Liver (tissue), 8 donors: ENCODE measurements at regions not wholly inside any gene's neighbourhood (a gene's known extent, or its start where the extent isn't known, plus 50 kb on each side); places are given as distances from the start of the nearest gene placed in this dataset.

Source experiments
- DNase-seq: peaks from one replicate; pipeline ENCODE4 v3.0.0-alpha.2; 2017; ENCODE audit warnings: low spot score
- H3K27ac ChIP-seq, 2 donors: one replicate each; pipeline ENCODE4 v1.7.0; 2013; ENCODE audit warnings: inconsistent platforms in 2 of 2, low read length in 2 of 2, control low read depth in 1 of 2, low read depth in 1 of 2, mild to moderate bottlenecking in 1 of 2
- H3K27me3 ChIP-seq, 4 donors: one replicate each; pipeline versions ENCODE4 v1.6.1 to v1.7.0; 2013; ENCODE audit warnings: low read length in 3 of 4, inconsistent platforms in 1 of 4, mild to moderate bottlenecking in 1 of 4, moderate library complexity in 1 of 4; ENCODE audit not compliant: control insufficient read depth in 4 of 4, insufficient read depth in 4 of 4
- H3K36me3 ChIP-seq, 4 donors: one replicate each; pipeline versions ENCODE4 v1.6.1 to v1.7.0; 2013; ENCODE audit warnings: low read length in 3 of 4, mild to moderate bottlenecking in 3 of 4, low read depth in 1 of 4, moderate library complexity in 1 of 4; ENCODE audit not compliant: control insufficient read depth in 4 of 4, insufficient read depth in 3 of 4
- H3K4me1 ChIP-seq, 4 donors: one replicate each; pipeline versions ENCODE4 v1.6.1 to v1.7.0; 2013; ENCODE audit warnings: low read length in 3 of 4, mild to moderate bottlenecking in 3 of 4, moderate library complexity in 1 of 4; ENCODE audit not compliant: control insufficient read depth in 4 of 4, insufficient read depth in 4 of 4
- H3K4me3 ChIP-seq, 3 donors: one replicate each; pipeline versions ENCODE4 v1.6.1 to v1.7.0; 2013; ENCODE audit warnings: low read length in 3 of 3, control low read depth in 1 of 3, low read depth in 1 of 3, mild to moderate bottlenecking in 1 of 3
- H3K9ac ChIP-seq, 2 donors: one replicate each; pipeline ENCODE4 v1.7.0; 2013; ENCODE audit warnings: low read length in 2 of 2, mild to moderate bottlenecking in 2 of 2, moderate library complexity in 2 of 2, control low read depth in 1 of 2, low read depth in 1 of 2
- H3K9me3 ChIP-seq, 4 donors: one replicate each; pipeline versions ENCODE4 v1.6.1 to v1.7.0; 2013; ENCODE audit warnings: low read length in 3 of 4; ENCODE audit not compliant: control insufficient read depth in 4 of 4
- ATF3 ChIP-seq: IDR thresholded peaks from 2 replicates; pipeline ENCODE4 v1.6.1; 2016; ENCODE audit warnings: antibody characterized with exemption
- CTCF ChIP-seq: fragments of 150-350 bp; IDR thresholded peaks from 2 replicates; pipeline ENCODE4 v1.5.1; 2017; ENCODE audit warnings: improper control_type of control experiment, low read depth, low read length; ENCODE audit not compliant: missing input control
- EGR1 ChIP-seq, 2 donors: IDR thresholded peaks; 2 replicates each; pipeline ENCODE4 v1.6.1; 2016 to 2018; ENCODE audit warnings: antibody characterized with exemption in 2 of 2, low read depth in 2 of 2
- FOXA2 ChIP-seq: IDR thresholded peaks from 2 replicates; pipeline ENCODE4 v1.6.1; 2016; ENCODE audit warnings: antibody characterized with exemption
- GABPA ChIP-seq, 2 donors: IDR thresholded peaks in 1 of 2; conservative IDR thresholded peaks in 1 of 2; 2 replicates each; pipeline ENCODE4 v1.6.1; 2016; ENCODE audit warnings: antibody characterized with exemption in 2 of 2, mild to moderate bottlenecking in 1 of 2, moderate library complexity in 1 of 2
- HNF4A ChIP-seq, 2 donors: conservative IDR thresholded peaks; 2 replicates each; pipeline ENCODE4 v1.6.1; 2016; ENCODE audit warnings: antibody characterized with exemption in 2 of 2, mild to moderate bottlenecking in 2 of 2
- HNF4G ChIP-seq: IDR thresholded peaks from 2 replicates; pipeline ENCODE4 v1.6.1; 2016; ENCODE audit warnings: antibody characterized with exemption
- MAX ChIP-seq: IDR thresholded peaks from 2 replicates; pipeline ENCODE4 v1.6.1; 2016; ENCODE audit warnings: antibody characterized with exemption
- NR2F2 ChIP-seq: IDR thresholded peaks from 2 replicates; pipeline ENCODE4 v1.6.1; 2016; ENCODE audit warnings: antibody characterized with exemption
- RAD21 ChIP-seq, 2 donors: IDR thresholded peaks; 2 replicates each; pipeline ENCODE4 v1.6.1; 2016; ENCODE audit warnings: antibody characterized with exemption in 2 of 2, mild to moderate bottlenecking in 2 of 2
- SP1 ChIP-seq: IDR thresholded peaks from 2 replicates; pipeline ENCODE4 v1.6.1; 2018; ENCODE audit warnings: antibody characterized with exemption, mild to moderate bottlenecking
- TAF1 ChIP-seq: conservative IDR thresholded peaks from 2 replicates; pipeline ENCODE4 v1.6.1; 2016; ENCODE audit warnings: antibody characterized with exemption, mild to moderate bottlenecking
- YY1 ChIP-seq: IDR thresholded peaks from 2 replicates; pipeline ENCODE4 v1.6.1; 2016; ENCODE audit warnings: antibody characterized with exemption, mild to moderate bottlenecking
- ZBTB33 ChIP-seq: IDR thresholded peaks from 2 replicates; pipeline ENCODE4 v1.6.1; 2016; ENCODE audit warnings: antibody characterized with exemption
- WGBS: extraction: QIAGEN DNeasy Blood & Tissue Kit; methylation state at CpG from one replicate; pipeline ENCODE4 v1.1.7; 2013; 5-methylcytosine and 5-hydroxymethylcytosine counted together
- donor health status: healthy.
- donor health status: healthy.
- donor health status: healthy.
- donor health status: healthy.
- donor health status: healthy.

GRCh38 chr16:73568769-73569168 lies 520.8 kb upstream of the ZFHX3 start:
- DNase-seq = no peak
- H3K27me3 ChIP-seq = peaks cover 0 to 5% (median 0%) of the 10 kb centered on the region in 4 donors
- 72% methylated on average over 10 of the region's 10 CpGs for WGBS

GRCh38 chr16:73565925-73566324 lies 518.0 kb upstream of the ZFHX3 start:
- Histone ChIP-seq H3K9ac (no peak overlapping the region), H3K4me3 (no peak overlapping the region), H3K9me3 (no peaks in the 10 kb centered on the region), H3K36me3 (no peaks in the 10 kb centered on the region), H3K27me3 (peaks cover 0 to 5% (median 0%) of the 10 kb centered on the region in 4 donors), H3K4me1 (no peaks in the 10 kb centered on the region), H3K27ac (no peak overlapping the region)
- 75% methylated on average over 3 of the region's 3 CpGs for WGBS
- DNase-seq = no peak
- TF ChIP-seq MAX (no peak), YY1 (no peak), HNF4A (conservative IDR thresholded peaks at IDR 0.05) (no peak), FOXA2 (no peak), SP1 (no peak), GABPA (IDR thresholded peaks at IDR 0.05 in 1 of 2, conservative IDR thresholded peaks at IDR 0.05 in 1 of 2) (no peak), ATF3 (no peak), HNF4G (no peak), NR2F2 (no peak), ZBTB33 (no peak), EGR1 (IDR thresholded peaks at IDR 0.05; ENCODE audit: low read depth in 2 of 2) (no peak)

More at GRCh38 chr16:73568769-73569168, 520.8 kb upstream of the ZFHX3 start:
- H3K4me3 ChIP-seq = no peak overlapping the region
- H3K9me3 ChIP-seq = no peaks in the 10 kb centered on the region
- no peak overlapping the region for H3K27ac ChIP-seq
- H3K4me1 ChIP-seq = no peaks in the 10 kb centered on the region
- no peak for TF ChIP-seq RAD21 (IDR thresholded peaks at IDR 0.05)
- H3K9ac ChIP-seq = no peak overlapping the region
- H3K36me3 ChIP-seq = no peaks in the 10 kb centered on the region

GRCh38 chr16:73565263-73565662 lies 517.3 kb upstream of the ZFHX3 start:
- no peaks in the 10 kb centered on the region for H3K9me3 ChIP-seq
- no peak for DNase-seq
- peaks cover 0 to 5% (median 0%) of the 10 kb centered on the region in 4 donors for H3K27me3 ChIP-seq
- H3K36me3 ChIP-seq = no peaks in the 10 kb centered on the region
- TF ChIP-seq TAF1 (no peak), RAD21 (IDR thresholded peaks at IDR 0.05) (peak; percentile 34 to 51), CTCF (peak; percentile 1)
- no peak overlapping the region for H3K4me3 ChIP-seq
- no peak overlapping the region for H3K9ac ChIP-seq
- H3K27ac ChIP-seq = no peak overlapping the region
- 49% methylated on average over 7 of the region's 7 CpGs for WGBS
- H3K4me1 ChIP-seq = no peaks in the 10 kb centered on the region
